ENCODE measurements at regions not wholly inside any gene's neighbourhood (a gene's known extent, or its start where the extent isn't known, plus 50 kb on each side); places are given as distances from the start of the nearest gene placed in this dataset.

GRCh38 chr13:48146636-48147035 lies 51.7 kb upstream of the MED4 start:
- DNase-seq = no peak
- intact Hi-C loops (cut with DNase I) = no loop called here

GRCh38 chr13:48146122-48146521 lies 51.2 kb upstream of the MED4 start:
- DNase-seq = no peak
- intact Hi-C loops (cut with DNase I) = no loop called here

Data from posterior cingulate gyrus (tissue), 11 donors.